CD4-positive, alpha-beta T cell (primary cell): ENCODE measurements at regions not wholly inside any gene's neighbourhood (a gene's known extent, or its start where the extent isn't known, plus 50 kb on each side); places are given as distances from the start of the nearest gene placed in this dataset.

Experiments
- ATAC-seq: fragments of 200-7000 bp; cut with Tn5 transposase; one replicate; pipeline ENCODE4 v1.10.0; 2022; ENCODE audit warnings: mild to moderate bottlenecking; ENCODE audit not compliant: poor library complexity
- CTCF ChIA-PET: fragments of 350-600 bp; sonication (Branson Sonifier 250); formaldehyde crosslinking; loops from one replicate; lab custom pipeline; 2021; ENCODE audit warnings: antibody characterized with exemption, inconsistent platforms; lab: Charles Lee
- POLR2A ChIA-PET: fragments of 350-600 bp; sonication (Branson Sonifier 250); formaldehyde crosslinking; loops from one replicate; lab custom pipeline; 2021; ENCODE audit warnings: antibody characterized with exemption, inconsistent platforms; lab: Charles Lee
- DNase-seq, 14 experiments: peaks; one replicate each; pipeline ENCODE4 v3.0.0-alpha.2; 2013 to 2020; ENCODE audit warnings: mixed read lengths in 2 of 14
- H3K27ac ChIP-seq, 2 donors: one replicate each; pipeline versions ENCODE4 v1.5.1 to v1.7.0; 2013; ENCODE audit warnings: low read length in 2 of 2, low read depth in 1 of 2, mild to moderate bottlenecking in 1 of 2
- H3K27me3 ChIP-seq, 2 experiments: 1 replicate in 1 of 2; 2 replicates in 1 of 2; pipeline versions ENCODE4 v1.6.1 to v1.7.0; 2013; ENCODE audit warnings: low read length in 2 of 2, control low read depth in 1 of 2, mild to moderate bottlenecking in 1 of 2, moderate library complexity in 1 of 2; ENCODE audit not compliant: insufficient read depth in 2 of 2, control insufficient read depth in 1 of 2
- H3K36me3 ChIP-seq: one replicate; pipeline ENCODE4 v1.6.1; 2013; ENCODE audit warnings: low read length, control low read depth; ENCODE audit not compliant: insufficient read depth
- H3K4me1 ChIP-seq: one replicate; pipeline ENCODE4 v1.6.1; 2013; ENCODE audit warnings: low read length, control low read depth; ENCODE audit not compliant: insufficient read depth
- H3K4me3 ChIP-seq: one replicate; pipeline ENCODE4 v1.5.1; 2013; ENCODE audit warnings: mild to moderate bottlenecking, low read length, moderate library complexity
- H3K9me3 ChIP-seq, 2 experiments: 1 replicate in 1 of 2; 2 replicates in 1 of 2; pipeline versions ENCODE4 v1.6.1 to v1.7.0; 2013; ENCODE audit warnings: low read length in 2 of 2, mild to moderate bottlenecking in 2 of 2, control low read depth in 1 of 2, moderate library complexity in 1 of 2; ENCODE audit not compliant: control insufficient read depth in 1 of 2, insufficient read depth in 1 of 2
- H3K27ac Mint-ChIP-seq: one replicate; pipeline ENCODE4 v1.8.0; 2020; ENCODE audit warnings: mixed read lengths
- H3K27me3 Mint-ChIP-seq: one replicate; pipeline ENCODE4 v1.8.0; 2021; ENCODE audit warnings: mixed read lengths
- H3K36me3 Mint-ChIP-seq: one replicate; pipeline ENCODE4 v1.8.0; 2021; ENCODE audit warnings: low read depth, mixed read lengths
- H3K4me1 Mint-ChIP-seq: one replicate; pipeline ENCODE4 v1.8.0; 2021; ENCODE audit warnings: low read depth, mixed read lengths
- H3K4me3 Mint-ChIP-seq: one replicate; pipeline ENCODE4 v1.8.0; 2020; ENCODE audit warnings: mild to moderate bottlenecking, mixed read lengths
- H3K9me3 Mint-ChIP-seq: one replicate; pipeline ENCODE4 v1.8.0; 2020; ENCODE audit warnings: mixed read lengths
- intact Hi-C, 2 experiments: fragments of 100-400 bp; cut with DNase I in 1 of 2; cut with micrococcal nuclease in 1 of 2; formaldehyde crosslinking; loops; one replicate each; pipeline versions ENCODE4 v1.15.1 to v1.9.0; 2023 to 2025; cut with DNase I, micrococcal nuclease
- TF ChIP-seq, protein P1 (sequence below): fragments of 200-600 bp; IDR thresholded peaks from one replicate; pipeline ENCODE4 v1.8.0; 2022; ENCODE audit warnings: antibody characterized with exemption, mild to moderate bottlenecking

DNA sequence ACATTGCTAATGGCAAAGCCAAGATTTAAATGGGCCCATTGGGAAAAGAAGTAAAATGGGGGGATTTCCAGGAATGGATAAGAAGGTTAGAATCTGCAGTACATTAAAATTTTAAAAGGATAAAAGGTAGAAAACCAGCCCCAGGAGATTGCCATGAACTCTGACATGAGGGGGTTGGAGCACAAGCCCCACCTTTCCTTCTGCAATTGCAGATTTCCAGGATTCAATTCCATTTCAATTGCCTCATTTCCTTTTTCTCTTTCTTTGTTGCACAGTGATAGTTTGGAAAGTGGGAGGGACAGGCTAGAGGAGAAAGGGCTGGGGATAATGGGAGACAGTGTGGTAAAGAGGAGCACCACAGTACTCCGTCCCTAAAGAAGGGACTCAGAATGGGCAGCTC lies 238.5 kb upstream of the RAB4A start:
- ATAC-seq (no peak), DNase-seq (no peak)
- ChIA-PET CTCF (no interaction called here), POLR2A (no interaction called here)
- Histone ChIP-seq H3K36me3 (no peaks in the 10 kb centered on the region), H3K4me3 (no peak overlapping the region), H3K27ac (peak overlapping the region in 1 of 2 donors; percentile 12), H3K27me3 (no peaks in the 10 kb centered on the region), H3K4me1 (peaks cover 71% of the 10 kb centered on the region), H3K9me3 (no peaks in the 10 kb centered on the region)
- peaks cover 54% of the 10 kb centered on the region for H3K4me1 Mint-ChIP-seq
- no peaks in the 10 kb centered on the region for H3K9me3 Mint-ChIP-seq
- intact Hi-C loops, result no loop called here
- TF ChIP-seq, protein P1, sequence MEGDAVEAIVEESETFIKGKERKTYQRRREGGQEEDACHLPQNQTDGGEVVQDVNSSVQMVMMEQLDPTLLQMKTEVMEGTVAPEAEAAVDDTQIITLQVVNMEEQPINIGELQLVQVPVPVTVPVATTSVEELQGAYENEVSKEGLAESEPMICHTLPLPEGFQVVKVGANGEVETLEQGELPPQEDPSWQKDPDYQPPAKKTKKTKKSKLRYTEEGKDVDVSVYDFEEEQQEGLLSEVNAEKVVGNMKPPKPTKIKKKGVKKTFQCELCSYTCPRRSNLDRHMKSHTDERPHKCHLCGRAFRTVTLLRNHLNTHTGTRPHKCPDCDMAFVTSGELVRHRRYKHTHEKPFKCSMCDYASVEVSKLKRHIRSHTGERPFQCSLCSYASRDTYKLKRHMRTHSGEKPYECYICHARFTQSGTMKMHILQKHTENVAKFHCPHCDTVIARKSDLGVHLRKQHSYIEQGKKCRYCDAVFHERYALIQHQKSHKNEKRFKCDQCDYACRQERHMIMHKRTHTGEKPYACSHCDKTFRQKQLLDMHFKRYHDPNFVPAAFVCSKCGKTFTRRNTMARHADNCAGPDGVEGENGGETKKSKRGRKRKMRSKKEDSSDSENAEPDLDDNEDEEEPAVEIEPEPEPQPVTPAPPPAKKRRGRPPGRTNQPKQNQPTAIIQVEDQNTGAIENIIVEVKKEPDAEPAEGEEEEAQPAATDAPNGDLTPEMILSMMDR, result no peak
- no peaks in the 10 kb centered on the region for H3K36me3 Mint-ChIP-seq
- H3K4me3 Mint-ChIP-seq, result no peak overlapping the region
- H3K27me3 Mint-ChIP-seq, result no peaks in the 10 kb centered on the region
- H3K27ac Mint-ChIP-seq, result no peak overlapping the region

DNA sequence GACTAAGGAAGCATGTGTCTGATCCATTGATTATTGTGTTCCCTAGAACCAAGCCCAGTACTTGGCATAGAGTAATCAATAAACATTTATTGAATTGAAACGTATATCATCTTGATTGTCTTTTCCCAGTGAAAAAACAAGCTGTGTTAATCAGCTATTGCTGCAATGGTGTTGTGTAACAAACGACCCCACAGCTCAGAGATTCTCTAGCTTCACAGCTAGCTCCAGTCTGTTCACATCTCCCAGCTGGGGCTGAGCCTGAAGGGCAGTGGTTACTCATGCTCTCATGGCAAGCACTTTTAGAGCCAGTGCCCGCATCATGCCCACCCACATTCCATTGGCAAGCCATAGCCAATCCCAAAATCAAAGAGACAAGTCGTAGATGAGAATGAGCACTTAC lies 237.4 kb upstream of the RAB4A start:
- H3K4me1 Mint-ChIP-seq, result peaks cover 51% of the 10 kb centered on the region
- CTCF ChIA-PET, result interaction anchor here (1.3 kb wide), 1 partner anchor 106 kb away, joined by 3 read pairs; no protein-coding TSS in a partner anchor
- POLR2A ChIA-PET, result no interaction called here

DNA sequence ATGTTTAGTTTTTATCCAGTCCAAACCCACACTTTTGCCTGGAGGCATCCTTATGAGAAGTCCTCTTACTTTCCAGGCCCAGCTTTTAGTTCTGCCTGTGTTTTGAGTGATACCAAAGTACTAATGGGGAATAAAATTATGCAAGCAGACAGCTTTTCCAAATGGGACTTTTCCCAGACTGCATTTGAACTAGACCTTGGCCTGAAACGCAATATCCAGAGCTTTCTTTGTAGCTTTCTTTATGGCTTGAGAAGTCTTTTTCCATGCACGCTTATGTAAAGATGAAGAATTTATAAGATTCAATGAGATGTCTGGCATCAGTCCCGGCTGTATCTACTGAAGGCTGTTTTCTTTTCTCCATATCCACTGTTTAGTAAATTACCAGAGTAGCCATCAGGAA lies 236.6 kb upstream of the RAB4A start:
- Histone ChIP-seq H3K27ac (peak overlapping the region in 1 of 2 donors; percentile 50), H3K4me3 (no peak overlapping the region), H3K9me3 (no peaks in the 10 kb centered on the region), H3K36me3 (no peaks in the 10 kb centered on the region), H3K27me3 (no peaks in the 10 kb centered on the region), H3K4me1 (peaks cover 60% of the 10 kb centered on the region)
- Mint-ChIP-seq H3K4me3 (no peak overlapping the region), H3K36me3 (no peaks in the 10 kb centered on the region), H3K4me1 (peaks cover 57% of the 10 kb centered on the region), H3K27ac (no peak overlapping the region), H3K9me3 (no peaks in the 10 kb centered on the region), H3K27me3 (no peaks in the 10 kb centered on the region)
- ChIA-PET POLR2A (interaction anchor here (2.0 kb wide), 1 partner anchor 24 kb away, joined by 11 read pairs; no protein-coding TSS in a partner anchor), CTCF (interaction anchor here (1.3 kb wide), 1 partner anchor 105 kb away, joined by 3 read pairs; no protein-coding TSS in a partner anchor)
- TF ChIP-seq, protein P1, result no peak
- DNase-seq (no peak), ATAC-seq (no peak)
- intact Hi-C loops, result no loop called here

More for the DNA sequence above, 237.4 kb upstream of the RAB4A start:
- DNase-seq (no peak), ATAC-seq (no peak)
- H3K27ac ChIP-seq, result peak overlapping the region in 1 of 2 donors; percentile 50
- H3K27me3 ChIP-seq, result no peaks in the 10 kb centered on the region
- no peaks in the 10 kb centered on the region for H3K9me3 ChIP-seq
- TF ChIP-seq, protein P1, result no peak
- H3K36me3 ChIP-seq, result no peaks in the 10 kb centered on the region
- no peaks in the 10 kb centered on the region for H3K27me3 Mint-ChIP-seq
- peaks cover 65% of the 10 kb centered on the region for H3K4me1 ChIP-seq
- H3K9me3 Mint-ChIP-seq, result no peaks in the 10 kb centered on the region
- no peak overlapping the region for H3K27ac Mint-ChIP-seq
- no peaks in the 10 kb centered on the region for H3K36me3 Mint-ChIP-seq
- H3K4me3 Mint-ChIP-seq, result no peak overlapping the region
- intact Hi-C loops, result no loop called here
- no peak overlapping the region for H3K4me3 ChIP-seq
